ENCODE measurements at regions not wholly inside any gene's neighbourhood (a gene's known extent, or its start where the extent isn't known, plus 50 kb on each side); places are given as distances from the start of the nearest gene placed in this dataset.

DNA sequence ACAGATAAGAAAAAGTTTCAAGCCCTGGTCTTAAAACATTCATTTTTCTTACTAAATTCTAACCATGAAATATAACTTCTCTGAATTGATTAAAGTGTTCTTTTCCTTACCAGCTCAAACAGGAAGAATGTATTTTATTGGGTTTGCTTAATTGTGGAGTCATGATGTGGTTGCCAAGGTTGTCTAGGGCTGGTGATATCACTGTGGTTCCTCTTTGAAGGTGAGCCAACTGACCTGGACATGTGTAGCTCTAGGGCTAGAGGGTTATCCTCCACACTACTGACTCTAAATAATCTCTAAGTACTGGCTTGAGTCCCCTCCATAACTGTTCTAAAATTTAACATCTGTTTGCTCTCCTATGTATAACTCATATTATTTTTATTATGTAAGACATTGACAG, 529.6 kb downstream of the PIK3C3 start:
- TF ChIP-seq, protein P1, sequence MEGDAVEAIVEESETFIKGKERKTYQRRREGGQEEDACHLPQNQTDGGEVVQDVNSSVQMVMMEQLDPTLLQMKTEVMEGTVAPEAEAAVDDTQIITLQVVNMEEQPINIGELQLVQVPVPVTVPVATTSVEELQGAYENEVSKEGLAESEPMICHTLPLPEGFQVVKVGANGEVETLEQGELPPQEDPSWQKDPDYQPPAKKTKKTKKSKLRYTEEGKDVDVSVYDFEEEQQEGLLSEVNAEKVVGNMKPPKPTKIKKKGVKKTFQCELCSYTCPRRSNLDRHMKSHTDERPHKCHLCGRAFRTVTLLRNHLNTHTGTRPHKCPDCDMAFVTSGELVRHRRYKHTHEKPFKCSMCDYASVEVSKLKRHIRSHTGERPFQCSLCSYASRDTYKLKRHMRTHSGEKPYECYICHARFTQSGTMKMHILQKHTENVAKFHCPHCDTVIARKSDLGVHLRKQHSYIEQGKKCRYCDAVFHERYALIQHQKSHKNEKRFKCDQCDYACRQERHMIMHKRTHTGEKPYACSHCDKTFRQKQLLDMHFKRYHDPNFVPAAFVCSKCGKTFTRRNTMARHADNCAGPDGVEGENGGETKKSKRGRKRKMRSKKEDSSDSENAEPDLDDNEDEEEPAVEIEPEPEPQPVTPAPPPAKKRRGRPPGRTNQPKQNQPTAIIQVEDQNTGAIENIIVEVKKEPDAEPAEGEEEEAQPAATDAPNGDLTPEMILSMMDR (IDR thresholded peaks at IDR 0.05): no peak
- no peak for TF ChIP-seq EP300 (IDR thresholded peaks at IDR 0.05)
- no peak for TF ChIP-seq POLR2AphosphoS5 (IDR thresholded peaks at IDR 0.05)
- no peak for TF ChIP-seq POLR2A (IDR thresholded peaks at IDR 0.05; ENCODE audit: low read depth)
